ENCODE measurements at regions not wholly inside any gene's neighbourhood (a gene's known extent, or its start where the extent isn't known, plus 50 kb on each side); places are given as distances from the start of the nearest gene placed in this dataset.
"Not testable (repeated sequence)": the region's sequence is repeated elsewhere in the genome, so short reads cannot be mapped to it uniquely, and the experiment has no call there.

- no peaks in the 10 kb centered on the region for H3K36me3 ChIP-seq
- no peak for TF ChIP-seq POLR2AphosphoS5 (IDR thresholded peaks at IDR 0.05; ENCODE audit: insufficient read depth in 1 of 2, low read depth in 1 of 2)
- TF ChIP-seq CTCF (IDR thresholded peaks at IDR 0.05) = no peak
- TF ChIP-seq POLR2A (IDR thresholded peaks at IDR 0.05) = no peak
- H3K27me3 ChIP-seq = no peaks in the 10 kb centered on the region
- no peaks in the 10 kb centered on the region for H3K9me3 ChIP-seq
- DNase-seq (ENCODE audit: extremely low spot score in 2 of 2) = no peak
- intact Hi-C loops (cut with DNase I) = no loop called here
- no peaks in the 10 kb centered on the region for H3K4me1 ChIP-seq
- no peak overlapping the region for H3K27ac ChIP-seq
- H3K4me3 ChIP-seq = no peak overlapping the region
Observed at GRCh38 chr3:150273396-150273795, 134.7 kb upstream of the TSC22D2 start.

DNA sequence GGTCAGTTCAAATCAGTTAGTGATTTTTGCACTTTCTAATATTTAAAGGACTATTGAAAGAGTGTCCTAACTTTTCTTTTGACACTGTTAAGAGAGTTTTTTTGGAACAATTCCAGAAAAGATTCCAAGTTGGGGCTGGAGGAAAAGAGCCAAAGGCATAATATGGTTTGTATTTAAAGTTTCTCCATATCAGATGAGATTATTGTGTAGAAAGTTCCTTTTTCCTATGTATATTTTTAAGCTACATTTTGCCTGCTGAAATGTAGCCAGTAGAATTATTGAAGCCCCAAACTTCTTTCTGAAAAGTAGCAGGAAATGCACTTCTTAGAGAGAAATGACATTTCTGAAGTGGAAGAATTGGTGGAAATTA, 136.5 kb upstream of the TSC22D2 start:
- intact Hi-C loops (cut with DNase I) = no loop called here
- no peaks in the 10 kb centered on the region for H3K4me1 ChIP-seq
- H3K4me3 ChIP-seq = no peak overlapping the region
- H3K27me3 ChIP-seq = no peaks in the 10 kb centered on the region
- H3K36me3 ChIP-seq = no peaks in the 10 kb centered on the region
- H3K9me3 ChIP-seq = no peaks in the 10 kb centered on the region
- H3K27ac ChIP-seq = no peak overlapping the region
- no peak for DNase-seq (ENCODE audit: extremely low spot score in 2 of 2)
- TF ChIP-seq POLR2A (IDR thresholded peaks at IDR 0.05) (no peak), POLR2AphosphoS5 (IDR thresholded peaks at IDR 0.05; ENCODE audit: insufficient read depth in 1 of 2, low read depth in 1 of 2) (no peak), CTCF (IDR thresholded peaks at IDR 0.05) (no peak)

GRCh38 chr3:150270883-150271590, 137.1 kb upstream of the TSC22D2 start:
- TF ChIP-seq POLR2A (IDR thresholded peaks at IDR 0.05) = no peak
- TF ChIP-seq CTCF (IDR thresholded peaks at IDR 0.05) = no peak
- TF ChIP-seq POLR2AphosphoS5 (IDR thresholded peaks at IDR 0.05; ENCODE audit: insufficient read depth in 1 of 2, low read depth in 1 of 2) = no peak

GRCh38 chr3:150270444-150270843, 137.7 kb upstream of the TSC22D2 start:
- H3K36me3 ChIP-seq; H3K4me3 ChIP-seq; H3K27me3 ChIP-seq; intact Hi-C loops (cut with DNase I); H3K9me3 ChIP-seq; H3K4me1 ChIP-seq; H3K27ac ChIP-seq; DNase-seq (ENCODE audit: extremely low spot score in 2 of 2): not testable (repeated sequence)

More at GRCh38 chr3:150270883-150271590, 137.1 kb upstream of the TSC22D2 start:
- no peaks in the 10 kb centered on the region for H3K27me3 ChIP-seq
- H3K36me3 ChIP-seq = no peaks in the 10 kb centered on the region
- H3K4me3 ChIP-seq = no peak overlapping the region
- H3K4me1 ChIP-seq = no peaks in the 10 kb centered on the region
- no peak overlapping the region for H3K27ac ChIP-seq
- H3K9me3 ChIP-seq = no peaks in the 10 kb centered on the region
- no peak for DNase-seq (ENCODE audit: extremely low spot score in 2 of 2)
- intact Hi-C loops (cut with DNase I) = no loop called here

- no peaks in the 10 kb centered on the region for H3K36me3 ChIP-seq
- no peak for DNase-seq (ENCODE audit: extremely low spot score in 2 of 2)
- no peak overlapping the region for H3K4me3 ChIP-seq
- intact Hi-C loops (cut with DNase I) = no loop called here
- no peaks in the 10 kb centered on the region for H3K4me1 ChIP-seq
- no peak overlapping the region for H3K27ac ChIP-seq
- TF ChIP-seq POLR2AphosphoS5 (IDR thresholded peaks at IDR 0.05; ENCODE audit: insufficient read depth in 1 of 2, low read depth in 1 of 2) = no peak
- TF ChIP-seq POLR2A (IDR thresholded peaks at IDR 0.05) = no peak
- no peak for TF ChIP-seq CTCF (IDR thresholded peaks at IDR 0.05)
- no peaks in the 10 kb centered on the region for H3K9me3 ChIP-seq
- H3K27me3 ChIP-seq = no peaks in the 10 kb centered on the region
Observed at GRCh38 chr3:150269526-150269925, 138.6 kb upstream of the TSC22D2 start.
